K562 (cell line): ENCODE measurements at regions not wholly inside any gene's neighbourhood (a gene's known extent, or its start where the extent isn't known, plus 50 kb on each side); places are given as distances from the start of the nearest gene placed in this dataset.

ENCODE experiments used
- ATAC-seq: fragments of 200-7000 bp; cut with Tn5 transposase; 3 replicates; pipeline ENCODE4 v1.9.1; 2020; ENCODE audit warnings: moderate library complexity
- BruUV-seq: library from RNA; stranded (reverse); fragments of 400-500 nt; replicated peaks from 2 replicates; lab custom pipeline; 2021; lab: Mats Ljungman, UMichigan
- CTCF ChIA-PET: fragments of 300-600 bp; formaldehyde crosslinking; extraction: SDS; loops from one replicate; lab custom pipeline; 2021; ENCODE audit warnings: low intra/inter-chr PET ratio; lab: Yijun Ruan, JAX
- POLR2A ChIA-PET: fragments of 300-600, 350-650 bp; sonication (Branson Sonifier 250); formaldehyde crosslinking; extraction: SDS; loops from one replicate; lab custom pipeline; 2021; ENCODE audit warnings: antibody characterized with exemption, inconsistent platforms; lab: Yijun Ruan, JAX
- DNase-seq, 4 experiments: peaks; one replicate each; pipeline versions ENCODE4 v3.0.0 to v3.0.0-alpha.2; 2011 to 2018; ENCODE audit warnings: low spot score in 3 of 4, mixed read lengths in 3 of 4; ENCODE audit errors: extremely low read depth in 1 of 4
- FAIRE-seq: peaks from 2 replicates; lab custom pipeline; 2011; peaks lifted over from hg19 to GRCh38; lab: Jason Lieb, UNC
- H2AFZ ChIP-seq: 2 replicates; pipeline ENCODE4 v1.6.0; 2011; ENCODE audit warnings: low read depth, low read length, control low read depth, inconsistent platforms
- H3K27ac ChIP-seq: fragments of 200-600 bp; 3 replicates; pipeline ENCODE4 v1.8.0; 2011; ENCODE audit warnings: low read depth, mild to moderate bottlenecking, control low read depth, inconsistent platforms, low read length, moderate library complexity, mixed read lengths; ENCODE audit errors: extremely low read depth
- H3K27me3 ChIP-seq, 2 experiments: fragments of 300-600 bp in 1 of 2; 2 replicates in 1 of 2; 3 replicates in 1 of 2; pipeline versions ENCODE4 v1.6.0 to v1.8.0; 2011; ENCODE audit warnings: inconsistent platforms in 2 of 2, low read length in 2 of 2, mild to moderate bottlenecking in 1 of 2, mixed read lengths in 1 of 2, moderate library complexity in 1 of 2; ENCODE audit not compliant: control insufficient read depth in 2 of 2, insufficient read depth in 2 of 2
- H3K36me3 ChIP-seq: fragments of 300-600 bp; 3 replicates; pipeline ENCODE4 v1.8.0; 2011; ENCODE audit warnings: mild to moderate bottlenecking, low read length, inconsistent platforms; ENCODE audit not compliant: control insufficient read depth, insufficient read depth
- H3K4me1 ChIP-seq, 2 experiments: fragments of 200-600 bp in 1 of 2; replicated peaks in 1 of 2; 2 replicates in 1 of 2; 3 replicates in 1 of 2; pipeline versions ENCODE4 v1.5.1 to v1.8.0; 2011; ENCODE audit warnings: inconsistent platforms in 2 of 2, low read length in 2 of 2, mild to moderate bottlenecking in 1 of 2, mixed read lengths in 1 of 2, moderate library complexity in 1 of 2; ENCODE audit not compliant: control insufficient read depth in 2 of 2, insufficient read depth in 2 of 2
- H3K4me2 ChIP-seq: 2 replicates; pipeline ENCODE4 v1.6.1; 2011; ENCODE audit warnings: low read length, control low read depth, inconsistent platforms, mixed read lengths; ENCODE audit not compliant: insufficient read depth
- H3K4me3 ChIP-seq: fragments of 200-600 bp; sonication (generic), shearing (Covaris generic); 2 replicates; pipeline ENCODE4 v1.5.1; 2016; ENCODE audit warnings: control low read depth, inconsistent platforms
- H3K79me2 ChIP-seq: fragments of 200-600 bp; 3 replicates; pipeline ENCODE4 v1.8.0; 2011; ENCODE audit warnings: low read length, inconsistent platforms; ENCODE audit not compliant: control insufficient read depth, insufficient read depth
- H3K9ac ChIP-seq, 2 experiments: 2 replicates each; pipeline versions ENCODE4 v1.6.0 to v1.6.1; 2011; ENCODE audit warnings: low read depth in 2 of 2, low read length in 2 of 2, control low read depth in 1 of 2, inconsistent platforms in 1 of 2, mild to moderate bottlenecking in 1 of 2, mixed read lengths in 1 of 2; ENCODE audit not compliant: insufficient read depth in 1 of 2
- H3K9me1 ChIP-seq: one replicate; pipeline ENCODE4 v1.6.0; 2011; ENCODE audit warnings: inconsistent platforms, mild to moderate bottlenecking, low read length, moderate library complexity; ENCODE audit not compliant: control insufficient read depth, insufficient read depth
- H3K9me3 ChIP-seq: replicated peaks from 2 replicates; pipeline ENCODE4 v1.5.1; 2011; ENCODE audit warnings: low read depth, low read length, inconsistent platforms; ENCODE audit not compliant: control insufficient read depth, insufficient read depth
- H4K20me1 ChIP-seq: replicated peaks from 2 replicates; pipeline ENCODE4 v1.6.1; 2011; ENCODE audit warnings: low read length, inconsistent platforms, mixed read lengths; ENCODE audit not compliant: control insufficient read depth, insufficient read depth
- BRF1 ChIP-seq: IDR thresholded peaks from 3 replicates; pipeline ENCODE4 v1.6.1; 2011; ENCODE audit warnings: borderline replicate concordance, mild to moderate bottlenecking; ENCODE audit not compliant: insufficient read length; ENCODE audit errors: extremely low read depth
- ESRRA ChIP-seq: fragments of 450-650 bp; IDR thresholded peaks from 2 replicates; pipeline ENCODE4 v1.6.1; 2014; ENCODE audit warnings: low read depth, mild to moderate bottlenecking, moderate library complexity, borderline replicate concordance
- MAFG ChIP-seq: fragments of 450-650 bp; conservative IDR thresholded peaks from 2 replicates; pipeline ENCODE4 v1.6.1; 2016; ENCODE audit warnings: missing genetic modification characterization, missing compliant biosample characterization
- NR3C1 ChIP-seq: sonication (generic); formaldehyde crosslinking; IDR thresholded peaks from 2 replicates; pipeline ENCODE4 v1.8.1; 2022; ENCODE audit warnings: missing genetic modification reagents
- PHB ChIP-seq: fragments of 250-450 bp; sonication (Bioruptor Pico); IDR thresholded peaks from 2 replicates; pipeline ENCODE4 v1.5.0; 2021
- SAFB ChIP-seq: fragments of 200-400 bp; formaldehyde crosslinking; IDR thresholded peaks from 2 replicates; pipeline ENCODE4 v1.6.1; 2017; ENCODE audit warnings: low read depth, low read length, borderline replicate concordance
- SETDB1 ChIP-seq: IDR thresholded peaks from one replicate; pipeline ENCODE4 v1.6.1; 2012; ENCODE audit warnings: low read length, control low read depth, inconsistent platforms
- SIN3B ChIP-seq: fragments of 450-650 bp; IDR thresholded peaks from 2 replicates; pipeline ENCODE4 v1.6.1; 2017; ENCODE audit warnings: low read depth, mild to moderate bottlenecking, moderate library complexity
- TAF1 ChIP-seq: IDR thresholded peaks from 2 replicates; pipeline ENCODE4 v1.6.1; 2011; ENCODE audit warnings: mild to moderate bottlenecking, low read length, moderate library complexity; ENCODE audit not compliant: insufficient read depth, control insufficient read depth, severe bottlenecking; ENCODE audit errors: extremely low read depth
- U2AF2 ChIP-seq: fragments of 200-400 bp; formaldehyde crosslinking; optimal IDR thresholded peaks from 2 replicates; pipeline ENCODE3; 2017; ENCODE audit warnings: low read depth, mild to moderate bottlenecking, low read length
- ZC3H4 ChIP-seq: sonication (generic); formaldehyde crosslinking; IDR thresholded peaks from 2 replicates; pipeline ENCODE4 v1.9.0; 2021; ENCODE audit warnings: missing genetic modification reagents, borderline replicate concordance
- ZNF445 ChIP-seq: fragments of 250-450 bp; sonication (Bioruptor Pico); IDR thresholded peaks from 2 replicates; pipeline ENCODE4 v1.4.0; 2020; ENCODE audit warnings: low read depth, mild to moderate bottlenecking, moderate library complexity
- WGBS: fragments of 100-300 bp; shearing (Covaris generic); methylation state at CpG from one replicate; pipeline ENCODE4 v1.1.6; 2016; ENCODE audit warnings: low coverage, mixed read lengths; ENCODE audit not compliant: insufficient coverage; ENCODE audit errors: missing lambda C conversion rate; 5-methylcytosine and 5-hydroxymethylcytosine counted together
- in situ Hi-C: fragments of 300-500 bp; cut with MboI; formaldehyde crosslinking; loops from 4 replicates; pipeline ENCODE4 v1.15.0; 2018; ENCODE audit warnings: inconsistent platforms, mixed read lengths
- intact Hi-C: fragments of 100-400 bp; cut with micrococcal nuclease; formaldehyde crosslinking; loops from 2 replicates; pipeline ENCODE4 v1.14.2; 2022
- TF ChIP-seq, protein P1 (sequence below): sonication (generic); formaldehyde crosslinking; IDR thresholded peaks from 2 replicates; pipeline ENCODE4 v1.8.1; 2023; ENCODE audit warnings: mild to moderate bottlenecking, missing genetic modification reagents, moderate library complexity
- TF ChIP-seq, protein P2 (sequence below): IDR thresholded peaks from 3 replicates; pipeline ENCODE4 v1.6.1; 2011; ENCODE audit warnings: borderline replicate concordance, mild to moderate bottlenecking; ENCODE audit not compliant: insufficient read length, insufficient read depth
- TF ChIP-seq, protein P3 (sequence below): fragments of 450-650 bp; formaldehyde crosslinking; IDR thresholded peaks from 2 replicates; pipeline ENCODE4 v1.4.0; 2020; ENCODE audit warnings: mild to moderate bottlenecking
- TF ChIP-seq, protein P4 (sequence below): fragments of 200-400 bp; formaldehyde crosslinking; IDR thresholded peaks from 2 replicates; pipeline ENCODE4 v1.6.1; 2017; ENCODE audit warnings: mild to moderate bottlenecking, low read depth, low read length, moderate library complexity

DNA sequence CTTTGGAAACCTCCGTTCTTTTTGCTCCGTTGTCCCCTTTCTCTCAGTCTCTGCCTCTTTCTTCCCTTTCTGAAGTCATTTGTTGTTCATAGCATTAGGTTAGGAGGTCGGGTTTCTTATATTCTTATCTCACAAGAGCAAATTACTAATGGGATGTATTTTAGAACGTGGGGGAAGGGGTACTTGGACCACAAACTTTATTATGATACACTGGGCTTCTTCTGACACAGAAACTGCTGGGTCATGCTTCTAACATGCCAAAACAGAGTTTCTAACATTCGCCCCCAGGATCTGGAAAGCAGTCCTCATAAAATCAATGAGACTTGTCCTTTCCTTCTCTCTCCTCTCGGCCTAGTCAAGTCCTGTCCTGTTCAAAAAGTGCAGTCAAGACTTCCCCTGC is 334.4 kb downstream of the GADD45G start:
- WGBS: 0% methylated on average over 6 of the region's 6 CpGs
- POLR2A ChIA-PET: no interaction called here
- TF ChIP-seq SAFB (no peak), TAF1 (no peak), PHB (CRISPR knock-in tag) (no peak), ZC3H4 (CRISPR knock-in tag) (no peak), MAFG (no peak), ZNF445 (CRISPR knock-in tag) (no peak), NR3C1 (CRISPR knock-in tag) (no peak), SIN3B (no peak), ESRRA (no peak), BRF1 (no peak), SETDB1 (no peak), U2AF2 (no peak)
- TF ChIP-seq, protein P1, sequence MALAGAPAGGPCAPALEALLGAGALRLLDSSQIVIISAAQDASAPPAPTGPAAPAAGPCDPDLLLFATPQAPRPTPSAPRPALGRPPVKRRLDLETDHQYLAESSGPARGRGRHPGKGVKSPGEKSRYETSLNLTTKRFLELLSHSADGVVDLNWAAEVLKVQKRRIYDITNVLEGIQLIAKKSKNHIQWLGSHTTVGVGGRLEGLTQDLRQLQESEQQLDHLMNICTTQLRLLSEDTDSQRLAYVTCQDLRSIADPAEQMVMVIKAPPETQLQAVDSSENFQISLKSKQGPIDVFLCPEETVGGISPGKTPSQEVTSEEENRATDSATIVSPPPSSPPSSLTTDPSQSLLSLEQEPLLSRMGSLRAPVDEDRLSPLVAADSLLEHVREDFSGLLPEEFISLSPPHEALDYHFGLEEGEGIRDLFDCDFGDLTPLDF (CRISPR knock-in tag): no peak
- TF ChIP-seq, protein P2, sequence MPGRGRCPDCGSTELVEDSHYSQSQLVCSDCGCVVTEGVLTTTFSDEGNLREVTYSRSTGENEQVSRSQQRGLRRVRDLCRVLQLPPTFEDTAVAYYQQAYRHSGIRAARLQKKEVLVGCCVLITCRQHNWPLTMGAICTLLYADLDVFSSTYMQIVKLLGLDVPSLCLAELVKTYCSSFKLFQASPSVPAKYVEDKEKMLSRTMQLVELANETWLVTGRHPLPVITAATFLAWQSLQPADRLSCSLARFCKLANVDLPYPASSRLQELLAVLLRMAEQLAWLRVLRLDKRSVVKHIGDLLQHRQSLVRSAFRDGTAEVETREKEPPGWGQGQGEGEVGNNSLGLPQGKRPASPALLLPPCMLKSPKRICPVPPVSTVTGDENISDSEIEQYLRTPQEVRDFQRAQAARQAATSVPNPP: no peak
- TF ChIP-seq, protein P3, sequence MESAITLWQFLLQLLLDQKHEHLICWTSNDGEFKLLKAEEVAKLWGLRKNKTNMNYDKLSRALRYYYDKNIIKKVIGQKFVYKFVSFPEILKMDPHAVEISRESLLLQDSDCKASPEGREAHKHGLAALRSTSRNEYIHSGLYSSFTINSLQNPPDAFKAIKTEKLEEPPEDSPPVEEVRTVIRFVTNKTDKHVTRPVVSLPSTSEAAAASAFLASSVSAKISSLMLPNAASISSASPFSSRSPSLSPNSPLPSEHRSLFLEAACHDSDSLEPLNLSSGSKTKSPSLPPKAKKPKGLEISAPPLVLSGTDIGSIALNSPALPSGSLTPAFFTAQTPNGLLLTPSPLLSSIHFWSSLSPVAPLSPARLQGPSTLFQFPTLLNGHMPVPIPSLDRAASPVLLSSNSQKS: no peak
- TF ChIP-seq, protein P4, sequence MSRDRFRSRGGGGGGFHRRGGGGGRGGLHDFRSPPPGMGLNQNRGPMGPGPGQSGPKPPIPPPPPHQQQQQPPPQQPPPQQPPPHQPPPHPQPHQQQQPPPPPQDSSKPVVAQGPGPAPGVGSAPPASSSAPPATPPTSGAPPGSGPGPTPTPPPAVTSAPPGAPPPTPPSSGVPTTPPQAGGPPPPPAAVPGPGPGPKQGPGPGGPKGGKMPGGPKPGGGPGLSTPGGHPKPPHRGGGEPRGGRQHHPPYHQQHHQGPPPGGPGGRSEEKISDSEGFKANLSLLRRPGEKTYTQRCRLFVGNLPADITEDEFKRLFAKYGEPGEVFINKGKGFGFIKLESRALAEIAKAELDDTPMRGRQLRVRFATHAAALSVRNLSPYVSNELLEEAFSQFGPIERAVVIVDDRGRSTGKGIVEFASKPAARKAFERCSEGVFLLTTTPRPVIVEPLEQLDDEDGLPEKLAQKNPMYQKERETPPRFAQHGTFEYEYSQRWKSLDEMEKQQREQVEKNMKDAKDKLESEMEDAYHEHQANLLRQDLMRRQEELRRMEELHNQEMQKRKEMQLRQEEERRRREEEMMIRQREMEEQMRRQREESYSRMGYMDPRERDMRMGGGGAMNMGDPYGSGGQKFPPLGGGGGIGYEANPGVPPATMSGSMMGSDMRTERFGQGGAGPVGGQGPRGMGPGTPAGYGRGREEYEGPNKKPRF: no peak

More for the DNA sequence above, 334.4 kb downstream of the GADD45G start:
- no peaks in the 10 kb centered on the region for H3K9me1 ChIP-seq
- no peak for DNase-seq
- H3K4me2 ChIP-seq: no peak overlapping the region
- peaks cover 0 to 8% of the 10 kb centered on the region in 2 experiments; a peak in 2 of 5 replicates for H3K27me3 ChIP-seq
- H3K79me2 ChIP-seq: no peaks in the 10 kb centered on the region
- CTCF ChIA-PET: no interaction called here
- H3K9me3 ChIP-seq: no peaks in the 10 kb centered on the region
- no peak for ATAC-seq
- no peak overlapping the region for H3K9ac ChIP-seq
- H3K4me1 ChIP-seq: no peaks in the 10 kb centered on the region
- in situ Hi-C loops: no loop called here
- H2AFZ ChIP-seq: no peak overlapping the region
- intact Hi-C loops: no loop called here
- FAIRE-seq: no peak
- no peaks in the 10 kb centered on the region for H4K20me1 ChIP-seq
- no TSS peak for BruUV-seq
- H3K27ac ChIP-seq: no peak overlapping the region
- no peak overlapping the region for H3K4me3 ChIP-seq
- H3K36me3 ChIP-seq: no peaks in the 10 kb centered on the region
